Neural progenitor cell (in vitro differentiated cells): ENCODE measurements at regions not wholly inside any gene's neighbourhood (a gene's known extent, or its start where the extent isn't known, plus 50 kb on each side); places are given as distances from the start of the nearest gene placed in this dataset.

Source experiments
- DNase-seq: peaks from one replicate; pipeline ENCODE4 v3.0.0-alpha.2; 2016; ENCODE audit warnings: low spot score
- H2AFZ ChIP-seq: fragments of 200-600 bp; sonication (generic); replicated peaks from 2 replicates; pipeline ENCODE4 v1.6.1; 2016; ENCODE audit warnings: antibody characterized with exemption
- H3F3A ChIP-seq: fragments of 200-600 bp; sonication (generic); 2 replicates; pipeline ENCODE4 v1.6.1; 2016; ENCODE audit warnings: antibody characterized with exemption, low read depth
- H3K27ac ChIP-seq: fragments of 200-600 bp; sonication (generic); 2 replicates; pipeline ENCODE4 v1.5.1; 2016; ENCODE audit warnings: mild to moderate bottlenecking
- H3K27me3 ChIP-seq: fragments of 200-600 bp; sonication (generic); 2 replicates; pipeline ENCODE4 v1.6.1; 2016; ENCODE audit warnings: mild to moderate bottlenecking, moderate library complexity
- H3K36me3 ChIP-seq: fragments of 200-600 bp; sonication (generic); 2 replicates; pipeline ENCODE4 v1.5.1; 2016
- H3K4me1 ChIP-seq: fragments of 200-600 bp; sonication (generic); 2 replicates; pipeline ENCODE4 v1.6.1; 2016; ENCODE audit warnings: mixed run types
- H3K4me2 ChIP-seq: fragments of 200-600 bp; sonication (generic); 2 replicates; pipeline ENCODE4 v1.6.1; 2016
- H3K4me3 ChIP-seq: fragments of 200-600 bp; sonication (generic); 2 replicates; pipeline ENCODE4 v1.5.1; 2016
- H3K79me2 ChIP-seq: fragments of 200-600 bp; sonication (generic); 2 replicates; pipeline ENCODE4 v1.6.1; 2016; ENCODE audit warnings: low read depth
- H3K9ac ChIP-seq: fragments of 200-600 bp; sonication (generic); 2 replicates; pipeline ENCODE4 v1.6.1; 2016
- H3K9me3 ChIP-seq: fragments of 200-600 bp; sonication (generic); 2 replicates; pipeline ENCODE4 v1.5.1; 2016; ENCODE audit warnings: low read depth
- H4K20me1 ChIP-seq: fragments of 200-600 bp; sonication (generic); 2 replicates; pipeline ENCODE4 v1.6.1; 2016; ENCODE audit warnings: low read depth
- H3K27ac Mint-ChIP-seq: 3 replicates; pipeline ENCODE4 v1.8.0; 2021; ENCODE audit warnings: mixed read lengths
- H3K27me3 Mint-ChIP-seq: 2 replicates; pipeline ENCODE4 v1.8.0; 2022; ENCODE audit warnings: low read depth, mild to moderate bottlenecking, inconsistent platforms, moderate library complexity, mixed read lengths; ENCODE audit not compliant: insufficient read depth
- H3K36me3 Mint-ChIP-seq: 3 replicates; pipeline ENCODE4 v1.8.0; 2021; ENCODE audit warnings: mixed read lengths
- H3K4me1 Mint-ChIP-seq: 3 replicates; pipeline ENCODE4 v1.8.0; 2021; ENCODE audit warnings: mixed read lengths
- H3K4me3 Mint-ChIP-seq: 3 replicates; pipeline ENCODE4 v1.8.0; 2021; ENCODE audit warnings: mild to moderate bottlenecking, moderate library complexity, mixed read lengths
- H3K9me3 Mint-ChIP-seq: 3 replicates; pipeline ENCODE4 v1.8.0; 2020; ENCODE audit warnings: mixed read lengths
- CTCF ChIP-seq: fragments of 200-600 bp; sonication (generic); IDR thresholded peaks from 2 replicates; pipeline ENCODE4 v1.5.1; 2017; ENCODE audit warnings: antibody characterized with exemption, mild to moderate bottlenecking
- EZH2 ChIP-seq: fragments of 200-600 bp; sonication (generic); IDR thresholded peaks from 2 replicates; pipeline ENCODE4 v1.6.1; 2017; ENCODE audit warnings: antibody characterized with exemption, mild to moderate bottlenecking, moderate library complexity
- EZH2phosphoT487 ChIP-seq: fragments of 200-600 bp; sonication (generic); IDR thresholded peaks from 2 replicates; pipeline ENCODE4 v1.6.1; 2017; ENCODE audit warnings: antibody characterized with exemption

- Histone ChIP-seq H3K9me3 (no peaks in the 10 kb centered on the region), H2AFZ (no peak overlapping the region), H3K4me1 (no peaks in the 10 kb centered on the region), H3K4me3 (no peak overlapping the region), H3K27ac (no peak overlapping the region), H3K79me2 (no peaks in the 10 kb centered on the region), H3K36me3 (no peaks in the 10 kb centered on the region), H3F3A (no peaks in the 10 kb centered on the region), H4K20me1 (no peaks in the 10 kb centered on the region), H3K9ac (no peak overlapping the region), H3K27me3 (no peaks in the 10 kb centered on the region), H3K4me2 (no peak overlapping the region)
- Mint-ChIP-seq H3K27ac (no peak overlapping the region), H3K36me3 (no peaks in the 10 kb centered on the region), H3K9me3 (no peaks in the 10 kb centered on the region), H3K4me3 (no peak overlapping the region), H3K27me3 (peaks cover 5% of the 10 kb centered on the region), H3K4me1 (peaks cover 8% of the 10 kb centered on the region)
- no peak for DNase-seq
- TF ChIP-seq EZH2 (no peak), EZH2phosphoT487 (no peak), CTCF (no peak)
Observed at GRCh38 chr7:142460402-142461117, 202.7 kb upstream of the PRSS58 start.

GRCh38 chr7:142459551-142459963, 201.7 kb upstream of the PRSS58 start:
- no peak for TF ChIP-seq EZH2
- TF ChIP-seq CTCF = peak; percentile 85
- no peak for TF ChIP-seq EZH2phosphoT487
- no peak overlapping the region for H3K9ac ChIP-seq
- H3K27ac ChIP-seq = no peak overlapping the region
- no peaks in the 10 kb centered on the region for H3K79me2 ChIP-seq
- H2AFZ ChIP-seq = peak overlapping the region; percentile 62
- Mint-ChIP-seq H3K27me3 (peaks cover 5% of the 10 kb centered on the region), H3K36me3 (no peaks in the 10 kb centered on the region), H3K27ac (no peak overlapping the region), H3K4me3 (no peak overlapping the region), H3K9me3 (no peaks in the 10 kb centered on the region), H3K4me1 (peaks cover 8% of the 10 kb centered on the region)
- peak; percentile 56 for DNase-seq
- H3K36me3 ChIP-seq = no peaks in the 10 kb centered on the region
- H3K27me3 ChIP-seq = no peaks in the 10 kb centered on the region
- H3K4me3 ChIP-seq = no peak overlapping the region
- H3K9me3 ChIP-seq = no peaks in the 10 kb centered on the region
- no peaks in the 10 kb centered on the region for H3K4me1 ChIP-seq
- no peaks in the 10 kb centered on the region for H3F3A ChIP-seq
- H4K20me1 ChIP-seq = no peaks in the 10 kb centered on the region
- no peak overlapping the region for H3K4me2 ChIP-seq

- TF ChIP-seq CTCF (no peak), EZH2 (no peak), EZH2phosphoT487 (no peak)
- no peak overlapping the region for H3K27ac ChIP-seq
- Mint-ChIP-seq H3K4me1 (peaks cover 8% of the 10 kb centered on the region), H3K36me3 (no peaks in the 10 kb centered on the region), H3K27me3 (peaks cover 7% of the 10 kb centered on the region), H3K4me3 (no peak overlapping the region), H3K9me3 (no peaks in the 10 kb centered on the region), H3K27ac (no peak overlapping the region)
- no peaks in the 10 kb centered on the region for H3K79me2 ChIP-seq
- DNase-seq = peak; percentile 10
- no peak overlapping the region for H2AFZ ChIP-seq
- H3K4me1 ChIP-seq = no peaks in the 10 kb centered on the region
- no peaks in the 10 kb centered on the region for H3F3A ChIP-seq
- no peaks in the 10 kb centered on the region for H4K20me1 ChIP-seq
- H3K9ac ChIP-seq = no peak overlapping the region
- H3K4me3 ChIP-seq = no peak overlapping the region
- H3K27me3 ChIP-seq = no peaks in the 10 kb centered on the region
- H3K9me3 ChIP-seq = no peaks in the 10 kb centered on the region
- H3K4me2 ChIP-seq = no peak overlapping the region
- H3K36me3 ChIP-seq = no peaks in the 10 kb centered on the region
Observed at GRCh38 chr7:142457146-142457703, 199.4 kb upstream of the PRSS58 start.
